Gastroesophageal sphincter (tissue), 4 donors: ENCODE measurements at regions not wholly inside any gene's neighbourhood (a gene's known extent, or its start where the extent isn't known, plus 50 kb on each side); places are given as distances from the start of the nearest gene placed in this dataset.

Source experiments
- ATAC-seq: fragments of 150-250 bp; one replicate; pipeline ENCODE4 v1.9.1; 2016; ENCODE audit warnings: mild to moderate bottlenecking, moderate library complexity
- H3K27ac ChIP-seq, 4 donors: fragments of 200-600 bp; sonication (generic) in 3 of 4; 1 replicate in 3 of 4; 2 replicates in 1 of 4; pipeline ENCODE4 v1.5.1; 2016 to 2019
- H3K27me3 ChIP-seq: fragments of 200-600 bp; sonication (generic); one replicate; pipeline ENCODE4 v1.5.1; 2019
- H3K36me3 ChIP-seq, 2 donors: fragments of 200-600 bp; sonication (generic); one replicate each; pipeline ENCODE4 v1.5.1; 2019; ENCODE audit warnings: control low read depth in 1 of 2
- H3K4me1 ChIP-seq, 3 donors: fragments of 200-600 bp; sonication (generic); 1 replicate in 2 of 3; 2 replicates in 1 of 3; pipeline ENCODE4 v1.5.1; 2016 to 2019; ENCODE audit warnings: control low read depth in 2 of 3
- H3K4me3 ChIP-seq, 2 donors: fragments of 200-600 bp; sonication (generic); one replicate each; pipeline ENCODE4 v1.5.1; 2019; ENCODE audit warnings: mild to moderate bottlenecking in 1 of 2, moderate library complexity in 1 of 2
- H3K9me3 ChIP-seq, 3 donors: fragments of 200-600 bp; sonication (generic); one replicate each; pipeline ENCODE4 v1.5.1; 2017 to 2019; ENCODE audit warnings: control low read depth in 2 of 3
- CTCF ChIP-seq, 4 experiments: fragments of 200-600 bp in 2 of 4; fragments of 450-650 bp in 2 of 4; sonication (generic) in 1 of 4; IDR thresholded peaks; one replicate each; pipeline ENCODE4 v1.5.1; 2017 to 2019; ENCODE audit warnings: antibody characterized with exemption in 4 of 4, mild to moderate bottlenecking in 2 of 4, moderate library complexity in 2 of 4
- EP300 ChIP-seq: sonication (generic); formaldehyde crosslinking; IDR thresholded peaks from one replicate; pipeline ENCODE4 v1.6.1; 2017; ENCODE audit warnings: antibody characterized with exemption, mild to moderate bottlenecking
- POLR2A ChIP-seq, 2 donors: fragments of 450-650 bp; IDR thresholded peaks; one replicate each; pipeline ENCODE4 v1.6.1; 2017; ENCODE audit warnings: antibody characterized with exemption in 2 of 2, mild to moderate bottlenecking in 2 of 2, moderate library complexity in 1 of 2
- POLR2AphosphoS5 ChIP-seq: sonication (generic); formaldehyde crosslinking; IDR thresholded peaks from one replicate; pipeline ENCODE4 v1.6.1; 2017; ENCODE audit warnings: antibody characterized with exemption
- WGBS, 2 donors: methylation state at CpG; one replicate each; pipeline ENCODE4 v1.1.5; 2018; ENCODE audit warnings: low coverage in 1 of 2; 5-methylcytosine and 5-hydroxymethylcytosine counted together

DNA sequence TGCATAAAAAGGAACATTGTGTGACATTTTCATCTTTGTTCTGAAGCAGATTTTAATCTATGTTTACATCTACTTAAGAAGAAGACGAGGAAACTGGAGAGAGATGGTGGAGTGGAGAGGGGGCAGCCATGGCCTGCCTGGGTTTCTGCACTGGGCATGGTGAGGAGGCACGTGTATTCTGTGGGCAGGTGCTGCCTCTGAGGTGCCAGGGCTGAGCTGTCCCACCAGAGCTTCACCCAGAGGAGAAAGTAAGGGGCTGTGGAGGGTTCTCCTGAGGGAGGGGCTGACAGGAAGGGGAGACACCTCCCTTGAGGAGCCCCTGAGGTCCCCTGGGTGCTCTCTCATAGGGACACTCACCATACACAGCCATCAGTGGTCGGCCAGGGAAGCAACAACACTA lies 372.4 kb upstream of the OR4E1 start:
- no peaks in the 10 kb centered on the region for H3K27me3 ChIP-seq
- no peak overlapping the region for H3K4me3 ChIP-seq
- H3K36me3 ChIP-seq, result no peaks in the 10 kb centered on the region
- no peak for ATAC-seq
- no peak for TF ChIP-seq POLR2AphosphoS5
- TF ChIP-seq POLR2A (IDR thresholded peaks at IDR 0.05), result no peak
- TF ChIP-seq EP300, result no peak
- TF ChIP-seq CTCF (IDR thresholded peaks at IDR 0.05), result no peak
- no peaks in the 10 kb centered on the region for H3K4me1 ChIP-seq
- no peaks in the 10 kb centered on the region for H3K9me3 ChIP-seq
- H3K27ac ChIP-seq, result no peak overlapping the region
- 74 to 80% methylated on average over 1 to 3 of the region's 3 CpGs for WGBS, 2 donors

DNA sequence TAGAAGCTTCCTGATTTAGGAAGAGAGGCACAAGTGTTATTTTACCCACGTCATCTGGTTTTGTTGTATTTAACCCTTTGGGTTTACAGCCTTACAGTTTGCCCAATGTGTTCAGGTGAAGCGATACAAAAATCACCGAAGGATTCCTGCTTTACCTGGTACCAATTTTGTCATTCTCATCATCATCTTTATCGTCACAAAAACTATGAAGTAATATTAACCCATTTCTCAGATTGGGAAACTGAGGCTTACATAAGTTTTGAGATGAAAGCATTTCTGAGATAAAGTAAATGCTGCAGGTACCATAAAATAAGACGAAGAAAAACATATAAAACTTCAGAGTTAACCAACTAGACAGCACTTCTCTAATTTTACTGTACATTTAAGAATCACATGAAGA lies 370.6 kb upstream of the OR4E1 start:
- Histone ChIP-seq H3K9me3 (no peaks in the 10 kb centered on the region), H3K4me1 (no peaks in the 10 kb centered on the region), H3K36me3 (no peaks in the 10 kb centered on the region), H3K4me3 (no peak overlapping the region), H3K27ac (no peak overlapping the region), H3K27me3 (no peaks in the 10 kb centered on the region)
- ATAC-seq, result no peak
- 71 to 79% methylated on average over 4 to 5 of the region's 5 CpGs for WGBS, 2 donors
- TF ChIP-seq CTCF (IDR thresholded peaks at IDR 0.05) (no peak), POLR2AphosphoS5 (no peak), POLR2A (IDR thresholded peaks at IDR 0.05) (no peak), EP300 (no peak)

GRCh38 chr14:22040781-22041125 lies 367.1 kb upstream of the OR4E1 start:
- H3K4me3 ChIP-seq, result no peak overlapping the region
- no peaks in the 10 kb centered on the region for H3K27me3 ChIP-seq
- no peak for ATAC-seq
- WGBS, 2 donors, result 88 to 93% methylated on average over 2 to 3 of the region's 3 CpGs
- TF ChIP-seq POLR2AphosphoS5 (no peak), POLR2A (IDR thresholded peaks at IDR 0.05) (no peak)
- no peaks in the 10 kb centered on the region for H3K9me3 ChIP-seq
- H3K36me3 ChIP-seq, result no peaks in the 10 kb centered on the region
- no peaks in the 10 kb centered on the region for H3K4me1 ChIP-seq
- H3K27ac ChIP-seq, result no peak overlapping the region

GRCh38 chr14:22039938-22040780 lies 366.5 kb upstream of the OR4E1 start:
- H3K36me3 ChIP-seq, result no peaks in the 10 kb centered on the region
- TF ChIP-seq EP300, result no peak
- TF ChIP-seq POLR2A (IDR thresholded peaks at IDR 0.05), result no peak
- TF ChIP-seq POLR2AphosphoS5, result no peak
- peak in 1 of 4 experiments; percentile 39 for TF ChIP-seq CTCF (IDR thresholded peaks at IDR 0.05)
- no peaks in the 10 kb centered on the region for H3K27me3 ChIP-seq
- ATAC-seq, result no peak
- H3K27ac ChIP-seq, result no peak overlapping the region
- H3K9me3 ChIP-seq, result no peaks in the 10 kb centered on the region
- H3K4me1 ChIP-seq, result no peaks in the 10 kb centered on the region
- 39 to 45% methylated on average over 5 to 6 of the region's 6 CpGs for WGBS, 2 donors
- no peak overlapping the region for H3K4me3 ChIP-seq

- Histone ChIP-seq H3K27ac (no peak overlapping the region), H3K4me1 (no peaks in the 10 kb centered on the region), H3K27me3 (no peaks in the 10 kb centered on the region), H3K36me3 (no peaks in the 10 kb centered on the region), H3K4me3 (no peak overlapping the region), H3K9me3 (no peaks in the 10 kb centered on the region)
- no peak for ATAC-seq
- no peak for TF ChIP-seq POLR2AphosphoS5
- no peak for TF ChIP-seq EP300
- no peak for TF ChIP-seq POLR2A (IDR thresholded peaks at IDR 0.05)
- no peak for TF ChIP-seq CTCF (IDR thresholded peaks at IDR 0.05)
- 70 to 79% methylated on average over 2 of the region's 2 CpGs for WGBS, 2 donors
Measured at GRCh38 chr14:22036541-22037239, 363.1 kb upstream of the OR4E1 start.
